Left ventricle myocardium inferior (tissue), 1 donor: ENCODE measurements at regions not wholly inside any gene's neighbourhood (a gene's known extent, or its start where the extent isn't known, plus 50 kb on each side); places are given as distances from the start of the nearest gene placed in this dataset.

Experiments used
- DNase-seq: peaks from one replicate; pipeline ENCODE4 v3.0.0-alpha.2; 2020
- H3K27ac ChIP-seq: fragments of 200-600 bp; replicated peaks from 2 replicates; pipeline ENCODE4 v1.8.0; 2021
- H3K27me3 ChIP-seq: fragments of 200-600 bp; 2 replicates; pipeline ENCODE4 v1.8.0; 2021; ENCODE audit warnings: low read depth
- H3K36me3 ChIP-seq: fragments of 200-600 bp; 2 replicates; pipeline ENCODE4 v1.8.0; 2021
- H3K4me1 ChIP-seq: fragments of 200-600 bp; 2 replicates; pipeline ENCODE4 v1.8.0; 2021
- H3K4me3 ChIP-seq: fragments of 200-600 bp; 2 replicates; pipeline ENCODE4 v1.8.0; 2021; ENCODE audit warnings: mild to moderate bottlenecking, moderate library complexity
- H3K9me3 ChIP-seq: fragments of 200-600 bp; replicated peaks from 2 replicates; pipeline ENCODE4 v1.8.0; 2021
- CTCF ChIP-seq: fragments of 200-600 bp; IDR thresholded peaks from 2 replicates; pipeline ENCODE4 v1.8.0; 2021; ENCODE audit warnings: antibody characterized with exemption, mild to moderate bottlenecking, borderline replicate concordance
- intact Hi-C: fragments of 100-400 bp; cut with micrococcal nuclease; formaldehyde crosslinking; loops from one replicate; pipeline ENCODE4 v1.11.0; 2022
- donor health status: DM: no; HTN: yes; CAD: no; lungs with severe emphysema.

GRCh38 chr10:25786899-25787298 lies 147.1 kb upstream of the MYO3A start:
- Histone ChIP-seq H3K27ac (no peak overlapping the region), H3K4me1 (no peaks in the 10 kb centered on the region), H3K27me3 (peaks cover 6% of the 10 kb centered on the region), H3K9me3 (no peaks in the 10 kb centered on the region), H3K4me3 (no peak overlapping the region), H3K36me3 (no peaks in the 10 kb centered on the region)
- intact Hi-C loops: no loop called here
- no peak for TF ChIP-seq CTCF
- DNase-seq: no peak

GRCh38 chr10:25797888-25798429 lies 136.1 kb upstream of the MYO3A start:
- Histone ChIP-seq H3K4me1 (no peaks in the 10 kb centered on the region), H3K9me3 (peaks cover 6% of the 10 kb centered on the region), H3K36me3 (no peaks in the 10 kb centered on the region), H3K27ac (no peak overlapping the region), H3K4me3 (no peak overlapping the region), H3K27me3 (no peaks in the 10 kb centered on the region)
- intact Hi-C loops: no loop called here
- no peak for DNase-seq
- TF ChIP-seq CTCF: no peak

GRCh38 chr10:25804505-25804904 lies 129.5 kb upstream of the MYO3A start:
- intact Hi-C loops: no loop called here
- TF ChIP-seq CTCF: no peak
- no peaks in the 10 kb centered on the region for H3K36me3 ChIP-seq
- no peak overlapping the region for H3K4me3 ChIP-seq
- H3K27me3 ChIP-seq: no peaks in the 10 kb centered on the region
- no peaks in the 10 kb centered on the region for H3K4me1 ChIP-seq
- H3K27ac ChIP-seq: no peak overlapping the region
- no peaks in the 10 kb centered on the region for H3K9me3 ChIP-seq
- DNase-seq: no peak

- Histone ChIP-seq H3K36me3 (no peaks in the 10 kb centered on the region), H3K27ac (no peak overlapping the region), H3K4me3 (no peak overlapping the region), H3K27me3 (no peaks in the 10 kb centered on the region), H3K9me3 (no peaks in the 10 kb centered on the region), H3K4me1 (no peaks in the 10 kb centered on the region)
- TF ChIP-seq CTCF: no peak
- DNase-seq: no peak
- intact Hi-C loops: no loop called here
Observed at GRCh38 chr10:25805986-25806385, 128.0 kb upstream of the MYO3A start.

GRCh38 chr10:25808372-25808771 lies 125.7 kb upstream of the MYO3A start:
- Histone ChIP-seq H3K27ac (no peak overlapping the region), H3K27me3 (no peaks in the 10 kb centered on the region), H3K9me3 (no peaks in the 10 kb centered on the region), H3K4me3 (no peak overlapping the region), H3K4me1 (no peaks in the 10 kb centered on the region), H3K36me3 (no peaks in the 10 kb centered on the region)
- DNase-seq: no peak
- intact Hi-C loops: no loop called here
- TF ChIP-seq CTCF: no peak
